Left lung (tissue), 4 donors: ENCODE measurements at regions not wholly inside any gene's neighbourhood (a gene's known extent, or its start where the extent isn't known, plus 50 kb on each side); places are given as distances from the start of the nearest gene placed in this dataset.

ENCODE experiments used
- ATAC-seq: fragments of 200-7000 bp; cut with Tn5 transposase; one replicate; pipeline ENCODE4 v1.9.1; 2020; ENCODE audit warnings: moderate library complexity
- DNase-seq, 4 donors: peaks; one replicate each; pipeline ENCODE4 v3.0.0-alpha.2; 2013 to 2020
- H3K27ac ChIP-seq, 2 donors: fragments of 200-600 bp; sonication (generic) in 1 of 2; one replicate each; pipeline versions ENCODE4 v1.5.0 to v1.8.0; 2020 to 2021
- H3K27me3 ChIP-seq, 2 donors: fragments of 200-600 bp; sonication (generic) in 1 of 2; one replicate each; pipeline versions ENCODE4 v1.5.0 to v1.8.0; 2020 to 2021
- H3K36me3 ChIP-seq, 2 donors: fragments of 200-600 bp; sonication (generic) in 1 of 2; one replicate each; pipeline versions ENCODE4 v1.5.0 to v1.8.0; 2020 to 2021
- H3K4me1 ChIP-seq, 2 donors: fragments of 200-600 bp; one replicate each; pipeline ENCODE4 v1.8.0; 2021
- H3K4me3 ChIP-seq, 2 donors: fragments of 200-600 bp; sonication (generic) in 1 of 2; one replicate each; pipeline versions ENCODE4 v1.5.0 to v1.8.0; 2020 to 2021; ENCODE audit warnings: mild to moderate bottlenecking in 1 of 2
- H3K9me3 ChIP-seq, 2 donors: fragments of 200-600 bp; sonication (generic) in 1 of 2; one replicate each; pipeline versions ENCODE4 v1.5.0 to v1.8.0; 2020 to 2021
- intact Hi-C, 2 donors: fragments of 100-400 bp; cut with DNase I; formaldehyde crosslinking; loops; one replicate each; pipeline versions ENCODE4 v1.11.2 to v1.14.2; 2022
- TF ChIP-seq, protein P1 (sequence below), 2 donors: fragments of 200-600 bp; sonication (generic) in 1 of 2; IDR thresholded peaks; one replicate each; pipeline versions ENCODE4 v1.5.0 to v1.8.0; 2021; ENCODE audit warnings: antibody characterized with exemption in 2 of 2
- donor health status: DM: no; HTN: yes; CAD: no.
- donor health status: DM: no; HTN: no; CAD: no.

GRCh38 chr16:6641091-6641490, 691.6 kb upstream of the RBFOX1 start:
- H3K27me3 ChIP-seq: peaks cover 0 to 44% of the 10 kb centered on the region in 2 donors
- H3K27ac ChIP-seq: no peak overlapping the region
- TF ChIP-seq, protein P1, sequence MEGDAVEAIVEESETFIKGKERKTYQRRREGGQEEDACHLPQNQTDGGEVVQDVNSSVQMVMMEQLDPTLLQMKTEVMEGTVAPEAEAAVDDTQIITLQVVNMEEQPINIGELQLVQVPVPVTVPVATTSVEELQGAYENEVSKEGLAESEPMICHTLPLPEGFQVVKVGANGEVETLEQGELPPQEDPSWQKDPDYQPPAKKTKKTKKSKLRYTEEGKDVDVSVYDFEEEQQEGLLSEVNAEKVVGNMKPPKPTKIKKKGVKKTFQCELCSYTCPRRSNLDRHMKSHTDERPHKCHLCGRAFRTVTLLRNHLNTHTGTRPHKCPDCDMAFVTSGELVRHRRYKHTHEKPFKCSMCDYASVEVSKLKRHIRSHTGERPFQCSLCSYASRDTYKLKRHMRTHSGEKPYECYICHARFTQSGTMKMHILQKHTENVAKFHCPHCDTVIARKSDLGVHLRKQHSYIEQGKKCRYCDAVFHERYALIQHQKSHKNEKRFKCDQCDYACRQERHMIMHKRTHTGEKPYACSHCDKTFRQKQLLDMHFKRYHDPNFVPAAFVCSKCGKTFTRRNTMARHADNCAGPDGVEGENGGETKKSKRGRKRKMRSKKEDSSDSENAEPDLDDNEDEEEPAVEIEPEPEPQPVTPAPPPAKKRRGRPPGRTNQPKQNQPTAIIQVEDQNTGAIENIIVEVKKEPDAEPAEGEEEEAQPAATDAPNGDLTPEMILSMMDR (IDR thresholded peaks at IDR 0.05): no peak
- intact Hi-C loops: no loop called here
- ATAC-seq (peak; percentile 54), DNase-seq (peak in 1 of 4 donors; percentile 6)
- H3K4me1 ChIP-seq: no peaks in the 10 kb centered on the region
- no peak overlapping the region for H3K4me3 ChIP-seq
- H3K36me3 ChIP-seq: no peaks in the 10 kb centered on the region
- no peaks in the 10 kb centered on the region for H3K9me3 ChIP-seq

GRCh38 chr16:6636457-6636856, 696.2 kb upstream of the RBFOX1 start:
- no peak overlapping the region for H3K27ac ChIP-seq
- H3K36me3 ChIP-seq: no peaks in the 10 kb centered on the region
- intact Hi-C loops: no loop called here
- peaks cover 0 to 15% of the 10 kb centered on the region in 2 donors for H3K27me3 ChIP-seq
- DNase-seq: no peak
- H3K9me3 ChIP-seq: no peaks in the 10 kb centered on the region
- ATAC-seq: no peak
- H3K4me3 ChIP-seq: no peak overlapping the region
- TF ChIP-seq, protein P1 (IDR thresholded peaks at IDR 0.05): no peak
- H3K4me1 ChIP-seq: no peaks in the 10 kb centered on the region

DNA sequence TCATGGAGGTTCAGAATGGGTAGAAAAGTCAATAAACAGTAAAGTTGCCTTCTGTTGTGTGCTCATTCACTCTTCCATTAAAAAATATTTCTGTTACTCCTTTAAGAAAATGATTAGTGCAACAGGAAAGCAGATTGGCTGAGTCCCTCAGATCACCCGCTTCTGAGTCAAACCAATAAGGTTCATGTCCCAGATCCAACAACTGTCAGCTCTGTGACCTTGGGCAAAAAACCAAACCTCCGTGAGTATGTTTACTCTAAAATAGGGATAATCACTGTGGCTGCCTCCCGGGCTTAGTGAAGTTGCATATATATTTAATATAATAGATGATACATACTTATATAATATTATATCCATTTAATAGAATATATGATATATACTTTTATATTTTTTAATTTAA, 698.5 kb upstream of the RBFOX1 start:
- no peak overlapping the region for H3K27ac ChIP-seq
- TF ChIP-seq, protein P1 (IDR thresholded peaks at IDR 0.05): no peak
- no peak for ATAC-seq
- H3K36me3 ChIP-seq: no peaks in the 10 kb centered on the region
- no peaks in the 10 kb centered on the region for H3K4me1 ChIP-seq
- no peak for DNase-seq
- intact Hi-C loops: no loop called here
- H3K9me3 ChIP-seq: no peaks in the 10 kb centered on the region
- H3K27me3 ChIP-seq: peaks cover 0 to 8% of the 10 kb centered on the region in 2 donors
- H3K4me3 ChIP-seq: no peak overlapping the region

DNA sequence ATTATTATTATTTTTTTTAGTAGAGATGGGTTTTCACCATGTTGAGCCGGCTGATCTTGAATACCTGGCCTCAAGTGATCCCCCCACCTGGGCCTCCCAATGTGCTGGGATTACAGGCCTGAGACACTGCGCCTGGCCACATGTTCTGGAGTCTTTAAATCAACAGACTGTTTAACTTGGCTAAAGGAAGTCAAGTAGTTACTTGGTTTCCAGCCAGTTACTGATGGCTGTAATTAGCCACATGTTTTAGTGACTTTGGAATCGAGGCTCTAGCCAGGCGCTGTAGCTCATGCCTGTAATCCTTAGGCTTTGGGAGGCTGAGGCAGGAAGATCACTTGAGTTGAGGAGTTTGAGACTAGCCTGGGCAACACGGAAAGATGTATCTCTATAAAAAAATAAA, 699.2 kb upstream of the RBFOX1 start:
- intact Hi-C loops: no loop called here
- DNase-seq: no peak

DNA sequence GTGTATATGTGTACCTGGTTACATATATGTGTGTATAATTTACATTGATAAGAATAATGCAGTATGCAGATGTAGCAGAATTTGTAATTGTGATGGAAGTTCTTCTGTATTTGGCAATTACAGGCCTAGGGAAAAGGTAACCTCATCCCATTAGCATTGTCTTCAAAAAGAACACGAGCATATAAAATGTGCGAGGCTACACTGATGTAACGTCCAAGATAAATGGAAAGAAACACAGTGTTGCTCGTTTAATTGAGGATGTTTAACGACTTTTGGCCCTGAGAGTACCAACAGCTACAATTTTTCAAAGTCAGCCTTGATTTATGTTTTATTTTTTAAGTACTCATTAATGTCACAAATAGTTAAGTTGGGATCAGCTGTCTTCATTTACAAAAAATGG, 703.5 kb upstream of the RBFOX1 start:
- Histone ChIP-seq H3K4me1 (no peaks in the 10 kb centered on the region), H3K27me3 (no peaks in the 10 kb centered on the region), H3K4me3 (no peak overlapping the region), H3K27ac (no peak overlapping the region), H3K9me3 (no peaks in the 10 kb centered on the region), H3K36me3 (no peaks in the 10 kb centered on the region)
- DNase-seq: no peak
- ATAC-seq: no peak
- TF ChIP-seq, protein P1 (IDR thresholded peaks at IDR 0.05): no peak
- intact Hi-C loops: no loop called here

More for the DNA sequence above, 699.2 kb upstream of the RBFOX1 start:
- H3K9me3 ChIP-seq: no peaks in the 10 kb centered on the region
- no peak for ATAC-seq
- H3K27ac ChIP-seq: no peak overlapping the region
- H3K4me1 ChIP-seq: no peaks in the 10 kb centered on the region
- H3K36me3 ChIP-seq: no peaks in the 10 kb centered on the region
- peaks cover 0 to 4% of the 10 kb centered on the region in 2 donors for H3K27me3 ChIP-seq
- TF ChIP-seq, protein P1 (IDR thresholded peaks at IDR 0.05): no peak
- no peak overlapping the region for H3K4me3 ChIP-seq
